ENCODE measurements at regions not wholly inside any gene's neighbourhood (a gene's known extent, or its start where the extent isn't known, plus 50 kb on each side); places are given as distances from the start of the nearest gene placed in this dataset.

DNA sequence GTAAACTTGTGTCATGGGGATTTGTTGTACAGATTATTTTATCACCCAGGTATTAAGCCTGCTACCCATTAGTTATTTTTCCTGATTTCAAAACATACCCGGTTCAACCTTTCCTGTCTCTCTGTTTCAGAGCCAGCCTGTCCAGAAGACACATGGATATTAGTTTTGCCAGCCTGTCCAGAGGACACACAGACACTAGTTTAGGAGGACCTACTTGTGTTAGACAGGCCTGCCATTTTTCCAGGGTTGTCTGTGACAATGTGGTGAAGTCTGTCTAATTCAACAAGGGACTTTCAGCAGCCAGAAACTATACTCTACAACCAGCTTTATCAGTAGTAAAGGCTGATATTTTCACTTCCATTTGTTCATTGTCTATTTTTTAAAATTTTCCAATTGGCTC is 56.1 kb upstream of the DCC start:
- no peak for DNase-seq (ENCODE audit: low read depth)

DNA sequence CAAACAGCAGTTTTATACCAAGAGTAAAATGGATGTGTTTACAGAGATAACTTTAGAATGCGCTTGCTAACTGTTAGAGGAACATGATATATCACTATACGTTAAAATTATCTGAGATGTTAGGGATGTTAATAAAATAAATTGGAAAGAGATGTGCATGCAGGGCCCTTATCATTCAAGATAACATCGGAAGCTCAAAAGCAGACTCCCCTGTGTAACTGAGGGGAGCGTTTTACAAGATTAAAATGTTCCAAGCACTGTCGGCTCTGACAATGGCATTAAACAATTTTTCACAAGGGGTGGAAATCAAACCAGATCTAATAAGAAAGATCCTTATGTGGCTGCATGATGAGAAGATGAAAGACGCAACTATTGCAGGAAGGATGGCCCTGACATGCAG is 53.3 kb upstream of the DCC start:
- DNase-seq (ENCODE audit: low read depth), result no peak

DNA sequence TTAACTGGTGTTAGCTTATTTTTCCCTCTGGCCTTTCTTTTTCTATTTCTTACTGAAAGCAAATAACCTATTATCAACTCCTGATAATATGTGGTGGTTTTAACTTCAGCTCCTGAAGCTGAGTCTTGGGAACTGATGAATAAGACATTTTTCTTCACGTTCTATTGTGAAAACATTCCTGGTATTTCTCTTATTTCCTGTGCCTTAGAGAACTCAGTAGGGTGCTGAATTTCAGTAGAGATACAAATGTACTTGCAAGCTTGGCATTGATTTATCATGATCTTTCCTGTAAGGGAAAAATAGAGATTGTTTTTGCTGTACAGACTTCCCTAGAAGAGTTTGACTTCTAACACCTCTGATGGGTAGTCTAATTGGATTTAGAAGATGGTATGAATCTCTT is 52.8 kb upstream of the DCC start:
- no peak for DNase-seq (ENCODE audit: low read depth)

DNA sequence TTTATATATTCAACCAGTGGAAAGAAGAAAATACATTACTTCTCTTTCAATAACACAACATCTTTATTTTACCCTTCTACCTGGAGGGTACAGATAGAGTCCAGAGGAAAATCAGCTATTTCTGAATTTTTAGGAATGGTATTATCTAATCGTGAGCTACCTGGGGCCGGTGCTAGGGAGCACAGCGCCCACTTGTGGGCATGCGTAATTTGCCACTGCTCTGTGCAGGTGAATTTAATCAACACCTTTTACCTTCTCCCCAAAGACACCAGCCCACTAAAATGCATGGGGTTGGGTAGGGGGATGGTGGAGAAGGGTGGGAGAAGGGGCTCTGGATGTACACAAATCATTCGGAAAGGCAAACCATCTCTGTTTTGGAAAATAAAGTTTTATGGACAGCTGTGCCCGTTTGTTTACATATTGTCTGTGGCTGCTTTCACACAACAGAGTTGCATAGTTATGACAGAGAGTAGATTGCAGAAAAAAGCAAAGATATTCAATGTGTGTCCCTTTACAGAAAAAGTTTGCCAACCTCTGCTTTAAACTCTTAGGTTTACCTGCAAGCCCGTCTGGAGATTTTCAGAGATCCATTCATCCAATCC is 51.5 kb upstream of the DCC start:
- no peak for DNase-seq (ENCODE audit: low read depth)

DNA sequence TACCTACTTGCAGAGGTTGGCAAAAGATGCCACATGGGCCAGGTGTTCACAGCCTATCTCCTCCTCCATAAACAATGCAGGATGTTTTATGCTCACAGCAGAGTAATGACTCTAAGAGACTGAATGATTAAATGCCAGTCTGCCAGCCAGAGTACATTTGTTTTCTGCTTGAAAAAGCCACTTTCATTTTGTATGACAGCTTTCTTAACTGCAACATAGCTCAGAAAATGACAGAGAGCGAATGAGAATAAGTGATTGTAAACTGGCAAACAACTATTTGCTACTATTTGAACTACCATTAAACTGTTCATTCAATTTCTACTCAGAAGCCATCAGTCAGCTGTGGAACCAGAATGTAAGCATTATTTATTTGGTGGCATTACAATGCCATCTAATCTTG is 50.6 kb upstream of the DCC start:
- DNase-seq (ENCODE audit: low read depth), result no peak

Measured in forelimb muscle (tissue), 1 donor.